ENCODE measurements at regions not wholly inside any gene's neighbourhood (a gene's known extent, or its start where the extent isn't known, plus 50 kb on each side); places are given as distances from the start of the nearest gene placed in this dataset.
"Not testable (repeated sequence)": the region's sequence is repeated elsewhere in the genome, so short reads cannot be mapped to it uniquely, and the experiment has no call there.

DNA sequence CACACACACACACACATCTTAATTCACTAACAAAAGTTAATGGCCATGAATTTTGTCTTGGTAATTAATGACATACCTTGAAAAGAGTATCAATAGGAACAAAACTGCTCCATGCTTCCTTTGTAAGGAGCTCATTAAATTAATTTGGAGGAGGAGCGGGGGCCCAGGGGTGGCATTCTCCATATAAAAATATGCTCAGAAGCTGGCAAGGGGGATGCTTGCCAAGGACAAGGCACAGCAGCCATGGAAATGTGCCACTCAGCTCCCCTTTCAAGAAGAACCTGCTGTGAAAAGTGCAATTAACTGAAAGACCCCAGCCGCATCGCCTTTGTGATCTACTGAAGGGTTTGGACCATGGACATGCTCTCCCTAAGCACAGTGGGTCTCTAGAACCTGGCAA, 385.9 kb upstream of the API5 start:
- Histone ChIP-seq H3K27me3 (replicated peaks; ENCODE audit: insufficient read depth) (no peaks in the 10 kb centered on the region), H3K4me1 (ENCODE audit: control insufficient read depth in 1 of 2, low read depth in 2 of 2) (no peaks in the 10 kb centered on the region), H3K36me3 (no peaks in the 10 kb centered on the region), H3K9me3 (no peaks in the 10 kb centered on the region), H3K4me3 (no peak overlapping the region), H3K27ac (no peak overlapping the region)
- TF ChIP-seq, protein P1, sequence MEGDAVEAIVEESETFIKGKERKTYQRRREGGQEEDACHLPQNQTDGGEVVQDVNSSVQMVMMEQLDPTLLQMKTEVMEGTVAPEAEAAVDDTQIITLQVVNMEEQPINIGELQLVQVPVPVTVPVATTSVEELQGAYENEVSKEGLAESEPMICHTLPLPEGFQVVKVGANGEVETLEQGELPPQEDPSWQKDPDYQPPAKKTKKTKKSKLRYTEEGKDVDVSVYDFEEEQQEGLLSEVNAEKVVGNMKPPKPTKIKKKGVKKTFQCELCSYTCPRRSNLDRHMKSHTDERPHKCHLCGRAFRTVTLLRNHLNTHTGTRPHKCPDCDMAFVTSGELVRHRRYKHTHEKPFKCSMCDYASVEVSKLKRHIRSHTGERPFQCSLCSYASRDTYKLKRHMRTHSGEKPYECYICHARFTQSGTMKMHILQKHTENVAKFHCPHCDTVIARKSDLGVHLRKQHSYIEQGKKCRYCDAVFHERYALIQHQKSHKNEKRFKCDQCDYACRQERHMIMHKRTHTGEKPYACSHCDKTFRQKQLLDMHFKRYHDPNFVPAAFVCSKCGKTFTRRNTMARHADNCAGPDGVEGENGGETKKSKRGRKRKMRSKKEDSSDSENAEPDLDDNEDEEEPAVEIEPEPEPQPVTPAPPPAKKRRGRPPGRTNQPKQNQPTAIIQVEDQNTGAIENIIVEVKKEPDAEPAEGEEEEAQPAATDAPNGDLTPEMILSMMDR (IDR thresholded peaks at IDR 0.05): no peak
- no peak for ATAC-seq (ENCODE audit: insufficient number of reproducible peaks, low FRiP score, low read depth)
- no peak for DNase-seq (ENCODE audit: low spot score)

DNA sequence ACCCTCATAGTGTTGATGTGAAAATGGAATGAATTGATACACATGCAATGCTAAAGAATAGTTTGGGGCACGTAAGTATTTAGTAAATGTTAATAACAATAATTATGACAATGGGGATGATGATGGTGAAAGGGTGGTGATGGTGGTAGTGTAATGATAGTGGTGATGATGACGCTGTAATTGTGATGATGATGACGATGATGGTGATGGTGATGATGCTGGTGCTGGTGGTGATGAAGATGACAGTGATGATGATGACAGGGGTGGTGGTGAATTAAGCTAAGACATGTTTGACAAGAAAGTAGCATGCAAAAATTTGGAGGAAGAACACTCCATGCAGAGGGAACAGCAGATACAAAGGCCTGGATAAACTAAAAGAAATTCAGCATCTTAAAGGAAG, 364.4 kb upstream of the API5 start:
- Histone ChIP-seq H3K9me3 (no peaks in the 10 kb centered on the region), H3K4me3 (no peak overlapping the region), H3K27ac (no peak overlapping the region), H3K27me3 (replicated peaks; ENCODE audit: insufficient read depth) (no peaks in the 10 kb centered on the region), H3K36me3 (no peaks in the 10 kb centered on the region), H3K4me1 (ENCODE audit: control insufficient read depth in 1 of 2, low read depth in 2 of 2) (no peaks in the 10 kb centered on the region)
- TF ChIP-seq, protein P1 (IDR thresholded peaks at IDR 0.05): no peak
- DNase-seq (ENCODE audit: low spot score) (no peak), ATAC-seq (ENCODE audit: insufficient number of reproducible peaks, low FRiP score, low read depth) (no peak)

DNA sequence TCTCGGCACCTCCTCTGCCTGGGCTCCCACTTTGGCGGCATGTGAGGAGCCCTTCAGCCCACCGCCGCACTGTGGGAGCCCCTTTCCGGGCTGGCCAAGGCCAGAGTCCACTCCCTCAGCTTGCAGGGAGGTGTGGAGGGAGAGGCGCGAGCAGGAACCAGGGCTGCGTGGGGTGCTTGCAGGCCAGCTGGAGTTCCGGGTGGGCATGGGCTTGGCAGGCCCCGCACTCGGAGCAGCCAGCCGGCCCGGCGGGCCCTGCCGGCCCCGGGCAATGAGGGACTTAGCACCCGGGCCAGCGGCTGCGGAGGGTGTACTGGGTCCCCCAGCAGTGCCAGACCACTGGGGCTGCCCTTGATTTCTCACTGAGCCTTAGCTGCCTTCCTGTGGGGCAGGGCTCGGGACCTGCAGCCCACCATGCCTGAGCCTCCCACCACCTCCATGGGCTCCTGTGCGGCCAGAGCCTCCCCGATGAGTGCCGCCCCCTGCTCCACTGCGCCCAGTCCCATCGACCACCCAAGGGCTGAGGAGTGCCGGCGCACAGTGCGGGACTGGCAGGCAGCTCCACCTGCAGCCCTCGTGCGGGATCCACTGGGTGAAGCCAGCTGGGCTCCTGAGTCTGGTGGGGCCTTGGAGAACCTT, 361.9 kb upstream of the API5 start:
- not testable (repeated sequence) for H3K36me3 ChIP-seq; DNase-seq (ENCODE audit: low spot score); H3K4me3 ChIP-seq; H3K4me1 ChIP-seq (ENCODE audit: control insufficient read depth in 1 of 2, low read depth in 2 of 2); H3K27ac ChIP-seq; H3K27me3 ChIP-seq (replicated peaks; ENCODE audit: insufficient read depth); H3K9me3 ChIP-seq; ATAC-seq (ENCODE audit: insufficient number of reproducible peaks, low FRiP score, low read depth)

DNA sequence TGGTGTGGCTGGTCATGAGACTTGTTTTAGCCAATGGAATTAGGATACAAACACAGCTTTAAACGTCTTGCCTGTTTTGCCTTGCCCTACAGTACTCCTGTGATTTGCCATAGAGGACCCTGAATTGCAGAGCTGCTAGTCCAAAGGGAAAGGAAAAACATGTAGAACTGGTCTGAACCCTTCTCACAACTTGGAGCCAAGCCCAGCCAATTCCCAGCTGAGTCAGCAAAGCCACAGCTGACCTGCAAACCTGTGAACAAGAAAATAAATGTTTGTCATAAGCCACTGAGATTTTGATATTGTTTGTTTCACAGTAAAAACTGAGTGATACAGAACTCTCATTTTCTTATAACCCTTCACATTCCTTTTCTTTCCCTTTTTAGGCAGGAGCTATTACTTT, 360.5 kb upstream of the API5 start:
- H3K4me3 ChIP-seq: no peak overlapping the region
- no peak for DNase-seq (ENCODE audit: low spot score)
- TF ChIP-seq, protein P1 (IDR thresholded peaks at IDR 0.05): no peak
- H3K36me3 ChIP-seq: no peaks in the 10 kb centered on the region
- no peaks in the 10 kb centered on the region for H3K9me3 ChIP-seq
- no peak overlapping the region for H3K27ac ChIP-seq
- ATAC-seq (ENCODE audit: insufficient number of reproducible peaks, low FRiP score, low read depth): no peak
- no peaks in the 10 kb centered on the region for H3K4me1 ChIP-seq (ENCODE audit: control insufficient read depth in 1 of 2, low read depth in 2 of 2)
- no peaks in the 10 kb centered on the region for H3K27me3 ChIP-seq (replicated peaks; ENCODE audit: insufficient read depth)

GRCh38 chr11:42957831-42958230, 354.0 kb upstream of the API5 start:
- H3K36me3 ChIP-seq: no peaks in the 10 kb centered on the region
- H3K9me3 ChIP-seq: no peaks in the 10 kb centered on the region
- H3K4me1 ChIP-seq (ENCODE audit: control insufficient read depth in 1 of 2, low read depth in 2 of 2): no peaks in the 10 kb centered on the region
- DNase-seq (ENCODE audit: low spot score) (no peak), ATAC-seq (ENCODE audit: insufficient number of reproducible peaks, low FRiP score, low read depth) (no peak)
- H3K27me3 ChIP-seq (replicated peaks; ENCODE audit: insufficient read depth): no peaks in the 10 kb centered on the region
- TF ChIP-seq, protein P1 (IDR thresholded peaks at IDR 0.05): no peak
- H3K27ac ChIP-seq: no peak overlapping the region
- no peak overlapping the region for H3K4me3 ChIP-seq

DNA sequence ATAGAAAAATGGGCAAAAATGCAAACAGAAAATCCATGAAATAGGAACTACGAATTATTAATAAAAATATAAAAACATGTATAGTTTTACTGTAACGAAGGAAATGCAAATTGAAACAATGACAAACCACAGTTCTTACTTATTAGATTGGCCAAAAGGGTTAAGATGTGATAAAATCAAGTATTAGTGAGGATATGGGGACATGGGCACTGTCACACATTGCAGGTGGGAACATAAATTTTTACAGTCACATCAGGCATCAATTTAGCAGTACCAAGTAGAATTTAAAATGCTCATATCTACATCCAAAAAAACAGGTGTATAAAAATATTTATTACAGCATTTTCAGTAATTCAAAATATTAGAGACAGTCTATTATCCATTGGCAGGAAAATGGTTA, 353.2 kb upstream of the API5 start:
- DNase-seq (ENCODE audit: low spot score): no peak
- Histone ChIP-seq H3K27ac (no peak overlapping the region), H3K9me3 (no peaks in the 10 kb centered on the region), H3K4me3 (no peak overlapping the region), H3K36me3 (no peaks in the 10 kb centered on the region), H3K4me1 (ENCODE audit: control insufficient read depth in 1 of 2, low read depth in 2 of 2) (no peaks in the 10 kb centered on the region), H3K27me3 (replicated peaks; ENCODE audit: insufficient read depth) (no peaks in the 10 kb centered on the region)
- TF ChIP-seq, protein P1 (IDR thresholded peaks at IDR 0.05): no peak
- no peak for ATAC-seq (ENCODE audit: insufficient number of reproducible peaks, low FRiP score, low read depth)
